ENCODE measurements at regions not wholly inside any gene's neighbourhood (a gene's known extent, or its start where the extent isn't known, plus 50 kb on each side); places are given as distances from the start of the nearest gene placed in this dataset.

DNA sequence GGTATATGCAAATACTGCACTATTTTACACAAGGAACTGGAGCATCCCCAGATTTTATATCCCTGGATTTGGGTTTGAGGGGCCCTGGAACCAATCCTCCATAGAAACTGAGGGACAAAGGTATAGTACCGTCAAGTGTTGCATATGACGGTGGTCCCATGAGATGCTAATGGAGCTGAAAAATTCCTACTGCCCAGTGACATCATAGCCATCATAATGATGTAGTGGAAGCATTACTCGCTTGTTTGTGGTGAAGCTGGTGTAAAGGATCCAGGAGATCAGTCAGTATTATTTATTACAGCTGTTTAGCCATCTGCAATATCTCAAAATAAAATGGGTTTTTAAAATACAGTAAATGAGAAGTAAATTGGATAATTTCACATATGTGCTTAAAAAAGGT lies 496.6 kb upstream of the HS6ST1 start:
- DNase-seq (ENCODE audit: low read depth, low spot score) (no peak), FAIRE-seq (no peak)
- no peak overlapping the region for H3K4me2 ChIP-seq (ENCODE audit: control insufficient read depth, extremely low read depth, insufficient read depth, low read depth, low read length)
- H3K27ac ChIP-seq (ENCODE audit: control insufficient read depth, insufficient read depth, low read length), result no peak overlapping the region
- no peak overlapping the region for H3K4me3 ChIP-seq (ENCODE audit: control insufficient read depth in 2 of 3, extremely low read depth in 1 of 3, insufficient read depth in 2 of 3, low read depth in 1 of 3, low read length in 3 of 3)
- H3K4me1 ChIP-seq (ENCODE audit: control insufficient read depth, extremely low read depth, insufficient read depth, low read length), result peaks cover 3% of the 10 kb centered on the region
- H2AFZ ChIP-seq (ENCODE audit: control insufficient read depth, low read length), result no peak overlapping the region
- no peaks in the 10 kb centered on the region for H3K9me3 ChIP-seq (ENCODE audit: control insufficient read depth, low read depth, low read length)
- H3K9me1 ChIP-seq (ENCODE audit: control insufficient read depth, extremely low read depth, insufficient read depth, low read length), result no peaks in the 10 kb centered on the region
- no peak overlapping the region for H3K9ac ChIP-seq (ENCODE audit: control insufficient read depth, extremely low read depth, insufficient read depth, low read length)
- no peaks in the 10 kb centered on the region for H3K79me2 ChIP-seq (ENCODE audit: control insufficient read depth, insufficient read depth, low read length)
- H4K20me1 ChIP-seq (ENCODE audit: control insufficient read depth, extremely low read depth, insufficient read depth, low read length), result no peaks in the 10 kb centered on the region
- no peaks in the 10 kb centered on the region for H3K36me3 ChIP-seq (ENCODE audit: control insufficient read depth in 2 of 2, extremely low read depth in 1 of 2, insufficient read depth in 2 of 2, low read length in 2 of 2)
- dilution Hi-C loops (cut with MboI; ENCODE audit: extremely low pct_ligation_motif_present, low sequenced_read_pairs), result no loop called here
- H3K27me3 ChIP-seq (ENCODE audit: control insufficient read depth, extremely low read depth, insufficient read depth, low read length), result peaks cover 4% of the 10 kb centered on the region
- no peak for TF ChIP-seq EZH2 (IDR thresholded peaks at IDR 0.05; ENCODE audit: low read length)
- TF ChIP-seq, protein P1, sequence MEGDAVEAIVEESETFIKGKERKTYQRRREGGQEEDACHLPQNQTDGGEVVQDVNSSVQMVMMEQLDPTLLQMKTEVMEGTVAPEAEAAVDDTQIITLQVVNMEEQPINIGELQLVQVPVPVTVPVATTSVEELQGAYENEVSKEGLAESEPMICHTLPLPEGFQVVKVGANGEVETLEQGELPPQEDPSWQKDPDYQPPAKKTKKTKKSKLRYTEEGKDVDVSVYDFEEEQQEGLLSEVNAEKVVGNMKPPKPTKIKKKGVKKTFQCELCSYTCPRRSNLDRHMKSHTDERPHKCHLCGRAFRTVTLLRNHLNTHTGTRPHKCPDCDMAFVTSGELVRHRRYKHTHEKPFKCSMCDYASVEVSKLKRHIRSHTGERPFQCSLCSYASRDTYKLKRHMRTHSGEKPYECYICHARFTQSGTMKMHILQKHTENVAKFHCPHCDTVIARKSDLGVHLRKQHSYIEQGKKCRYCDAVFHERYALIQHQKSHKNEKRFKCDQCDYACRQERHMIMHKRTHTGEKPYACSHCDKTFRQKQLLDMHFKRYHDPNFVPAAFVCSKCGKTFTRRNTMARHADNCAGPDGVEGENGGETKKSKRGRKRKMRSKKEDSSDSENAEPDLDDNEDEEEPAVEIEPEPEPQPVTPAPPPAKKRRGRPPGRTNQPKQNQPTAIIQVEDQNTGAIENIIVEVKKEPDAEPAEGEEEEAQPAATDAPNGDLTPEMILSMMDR (optimal IDR thresholded peaks at IDR 0.05 in 1 of 3, IDR thresholded peaks at IDR 0.05 in 1 of 3, conservative IDR thresholded peaks at IDR 0.05 in 1 of 3; ENCODE audit: extremely low read depth in 1 of 3, insufficient read depth in 2 of 3, low read length in 3 of 3), result no peak

DNA sequence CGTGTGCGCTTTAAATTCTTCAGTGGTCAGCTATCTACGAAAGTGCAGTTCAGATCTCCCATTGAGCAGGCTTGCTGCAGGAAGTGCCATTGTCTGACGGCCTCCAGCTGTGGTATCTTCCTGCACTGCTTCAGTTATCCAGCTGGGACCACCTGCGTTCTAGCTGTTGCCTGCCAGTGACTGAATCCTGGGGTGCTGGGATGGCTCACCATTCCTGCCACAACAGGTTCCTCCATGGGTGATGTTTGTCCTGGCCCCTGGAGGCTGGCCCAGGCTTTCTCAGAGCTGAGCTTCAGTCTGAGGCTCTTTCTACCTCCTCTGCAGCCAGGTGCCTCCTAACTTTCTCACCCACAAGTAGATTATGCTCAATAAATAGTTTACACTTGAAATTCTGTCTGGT lies 498.5 kb upstream of the HS6ST1 start:
- Histone ChIP-seq H3K27me3 (ENCODE audit: control insufficient read depth, extremely low read depth, insufficient read depth, low read length) (peaks cover 4% of the 10 kb centered on the region), H4K20me1 (ENCODE audit: control insufficient read depth, extremely low read depth, insufficient read depth, low read length) (no peaks in the 10 kb centered on the region), H3K4me1 (ENCODE audit: control insufficient read depth, extremely low read depth, insufficient read depth, low read length) (peaks cover 3% of the 10 kb centered on the region), H3K9me1 (ENCODE audit: control insufficient read depth, extremely low read depth, insufficient read depth, low read length) (no peaks in the 10 kb centered on the region), H3K27ac (ENCODE audit: control insufficient read depth, insufficient read depth, low read length) (no peak overlapping the region), H3K9ac (ENCODE audit: control insufficient read depth, extremely low read depth, insufficient read depth, low read length) (no peak overlapping the region), H2AFZ (ENCODE audit: control insufficient read depth, low read length) (no peak overlapping the region), H3K4me3 (ENCODE audit: control insufficient read depth in 2 of 3, extremely low read depth in 1 of 3, insufficient read depth in 2 of 3, low read depth in 1 of 3, low read length in 3 of 3) (no peak overlapping the region), H3K9me3 (ENCODE audit: control insufficient read depth, low read depth, low read length) (no peaks in the 10 kb centered on the region), H3K79me2 (ENCODE audit: control insufficient read depth, insufficient read depth, low read length) (no peaks in the 10 kb centered on the region), H3K4me2 (ENCODE audit: control insufficient read depth, extremely low read depth, insufficient read depth, low read depth, low read length) (no peak overlapping the region), H3K36me3 (ENCODE audit: control insufficient read depth in 2 of 2, extremely low read depth in 1 of 2, insufficient read depth in 2 of 2, low read length in 2 of 2) (no peaks in the 10 kb centered on the region)
- DNase-seq (ENCODE audit: low read depth, low spot score) (no peak), FAIRE-seq (no peak)
- dilution Hi-C loops (cut with MboI; ENCODE audit: extremely low pct_ligation_motif_present, low sequenced_read_pairs), result no loop called here
- TF ChIP-seq, protein P1 (optimal IDR thresholded peaks at IDR 0.05 in 1 of 3, IDR thresholded peaks at IDR 0.05 in 1 of 3, conservative IDR thresholded peaks at IDR 0.05 in 1 of 3; ENCODE audit: extremely low read depth in 1 of 3, insufficient read depth in 2 of 3, low read length in 3 of 3), result no peak
- TF ChIP-seq EZH2 (IDR thresholded peaks at IDR 0.05; ENCODE audit: low read length), result no peak
